ENCODE measurements at regions not wholly inside any gene's neighbourhood (a gene's known extent, or its start where the extent isn't known, plus 50 kb on each side); places are given as distances from the start of the nearest gene placed in this dataset.

GRCh38 chr17:71432378-71433315 lies 688.2 kb upstream of the SOX9 start:
- ChIA-PET CTCF (no interaction called here), POLR2A (ENCODE audit: unreplicated experiment) (no interaction called here)
- ATAC-seq (ENCODE audit: low read depth) (peak; percentile 17; the same call in 1 of the 2 replicates), DNase-seq (peak; percentile 38)
- Histone ChIP-seq H2AFZ (replicated peaks; ENCODE audit: low read length, poor library complexity) (no peak overlapping the region), H4K5ac (ENCODE audit: low read depth, low read length) (peak overlapping the region; percentile 61; the same call in 1 of the 2 replicates), H3K9ac (ENCODE audit: low read depth, low read length) (no peak overlapping the region), H3K27me3 (ENCODE audit: control insufficient read depth, insufficient read depth, low read length) (no peaks in the 10 kb centered on the region), H3K14ac (replicated peaks; ENCODE audit: low read depth, low read length) (peak overlapping the region; percentile 67; the same call in 1 of the 2 replicates), H3K56ac (ENCODE audit: extremely low read depth, insufficient read depth, low read length) (no peak overlapping the region), H4K91ac (ENCODE audit: insufficient read depth, low read depth, low read length) (peak overlapping the region; percentile 2; the same call in 1 of the 2 replicates), H2AK9ac (replicated peaks; ENCODE audit: low read depth, low read length, poor library complexity) (no peak overlapping the region), H3K36me3 (ENCODE audit: control insufficient read depth, insufficient read depth, low read length) (no peaks in the 10 kb centered on the region), H3K4me3 (ENCODE audit: insufficient read depth, low read depth, low read length) (no peak overlapping the region), H2AK5ac (ENCODE audit: low read depth, low read length) (0 out of 2 replicates have a peak overlapping the region, but pooled peaks have one; percentile 32), H4K8ac (ENCODE audit: low read depth in 2 of 2, low read length in 2 of 2) (no peak overlapping the region), H3K27ac (ENCODE audit: insufficient read depth, low read length) (no peak overlapping the region), H4K20me1 (ENCODE audit: insufficient read depth, low read length) (no peaks in the 10 kb centered on the region), H2BK5ac (ENCODE audit: low read depth, low read length, poor library complexity, severe bottlenecking) (no peak overlapping the region), H3K18ac (ENCODE audit: low read depth, low read length) (no peak overlapping the region; the same call in 1 of the 2 replicates), H3K79me1 (ENCODE audit: low read depth in 1 of 2, low read length in 2 of 2) (no peaks in the 10 kb centered on the region), H2BK15ac (ENCODE audit: low read depth, low read length) (peak overlapping the region; percentile 69; the same call in 1 of the 3 replicates), H2BK120ac (ENCODE audit: low read depth, low read length) (peak overlapping the region; percentile 54), H3K4ac (ENCODE audit: low read depth, low read length) (peak overlapping the region; percentile 55; the same call in 1 of the 2 replicates), H3K9me3 (ENCODE audit: control insufficient read depth, insufficient read depth, low read length) (no peaks in the 10 kb centered on the region), H3K9me1 (ENCODE audit: insufficient read depth, low read length) (no peaks in the 10 kb centered on the region), H3K4me2 (ENCODE audit: low read depth, low read length) (no peak overlapping the region), H3K23ac (ENCODE audit: low read depth, low read length) (no peak overlapping the region), H3K4me1 (ENCODE audit: control insufficient read depth, insufficient read depth, low read length) (peaks cover 3% of the 10 kb centered on the region; the same call in 1 of the 2 replicates), H2BK20ac (ENCODE audit: low read depth, low read length) (peak overlapping the region; percentile 58; the same call in 1 of the 2 replicates)
- no CpG with 5 or more reads among the region's 2 CpGs for WGBS, 2 experiments (ENCODE audit: extremely low coverage in 2 of 2, insufficient read length in 1 of 2)
- TF ChIP-seq FOS (IDR thresholded peaks at IDR 0.05; ENCODE audit: low read depth, low read length) (no peak), POLR2A (IDR thresholded peaks at IDR 0.05; ENCODE audit: low read depth, low read length) (no peak), RAD21 (IDR thresholded peaks at IDR 0.05; ENCODE audit: low read length) (no peak), RFX5 (IDR thresholded peaks at IDR 0.05; ENCODE audit: low read depth, low read length) (no peak), CHD1 (IDR thresholded peaks at IDR 0.05; ENCODE audit: low read depth, low read length) (no peak), NFE2L2 (IDR thresholded peaks at IDR 0.05; ENCODE audit: low read depth, low read length) (no peak), SMC3 (IDR thresholded peaks at IDR 0.05; ENCODE audit: low read depth, low read length) (no peak), CEBPB (IDR thresholded peaks at IDR 0.05; ENCODE audit: low read depth, low read length) (no peak), MXI1 (IDR thresholded peaks at IDR 0.05; ENCODE audit: borderline replicate concordance, low read depth, low read length) (no peak), MAZ (IDR thresholded peaks at IDR 0.05; ENCODE audit: borderline replicate concordance, low read depth, low read length) (no peak), MAFK (IDR thresholded peaks at IDR 0.05; ENCODE audit: low read depth, low read length) (no peak)
- in situ Hi-C loops (cut with MboI; ENCODE audit: low sequenced_read_pairs) = no loop called here
- no TSS peak for BruUV-seq (replicated peaks)
- intact Hi-C loops (cut with micrococcal nuclease) = no loop called here
- dilution Hi-C loops (cut with HindIII; ENCODE audit: low sequenced_read_pairs, unreplicated experiment) = no loop called here

All from IMR-90 (cell line).